OCI-LY3 (cell line): ENCODE measurements at regions not wholly inside any gene's neighbourhood (a gene's known extent, or its start where the extent isn't known, plus 50 kb on each side); places are given as distances from the start of the nearest gene placed in this dataset.
A peak's percentile ranks its signal among the peaks of the same experiment; 100 is the strongest.

Experiments used
- H2AFZ ChIP-seq: fragments of 200-600, 300-600 bp; shearing (Covaris generic); 2 replicates; pipeline ENCODE4 v1.6.0; 2014; ENCODE audit warnings: antibody characterized with exemption, low read depth, low read length
- H3K27ac ChIP-seq: fragments of 200-600, 300-600 bp; sonication (generic); 2 replicates; pipeline ENCODE4 v1.5.1; 2014; ENCODE audit warnings: mild to moderate bottlenecking, low read length, moderate library complexity, mixed read lengths
- H3K27me3 ChIP-seq: fragments of 200-600, 300-600 bp; sonication (generic); 2 replicates; pipeline ENCODE4 v1.6.1; 2014; ENCODE audit warnings: low read depth, low read length, mixed read lengths
- H3K36me3 ChIP-seq: fragments of 200-600, 300-600 bp; sonication (generic); replicated peaks from 2 replicates; pipeline ENCODE3; 2014; ENCODE audit warnings: low read depth, low read length, mixed read lengths
- H3K4me1 ChIP-seq: fragments of 300-600, 200-600 bp; sonication (generic); 2 replicates; pipeline ENCODE4 v1.6.1; 2014; ENCODE audit warnings: low read length, mixed read lengths
- H3K4me2 ChIP-seq: fragments of 200-600, 300-600 bp; sonication (generic); 2 replicates; pipeline ENCODE4 v1.6.1; 2014; ENCODE audit warnings: low read length, mixed read lengths
- H3K4me3 ChIP-seq: fragments of 300-600, 200-600 bp; sonication (generic); 2 replicates; pipeline ENCODE4 v1.5.1; 2014; ENCODE audit warnings: antibody characterized with exemption, mild to moderate bottlenecking, low read length, moderate library complexity
- H3K79me2 ChIP-seq: fragments of 300-600, 200-600 bp; shearing (Covaris generic); 2 replicates; pipeline ENCODE4 v1.6.1; 2014; ENCODE audit warnings: mild to moderate bottlenecking, low read length, mixed read lengths
- H3K9ac ChIP-seq: fragments of 300-600, 200-600 bp; shearing (Covaris generic); 2 replicates; pipeline ENCODE4 v1.6.0; 2014; ENCODE audit warnings: mild to moderate bottlenecking, low read length, moderate library complexity
- H3K9me3 ChIP-seq: fragments of 200-600, 300-600 bp; shearing (Covaris generic); 2 replicates; pipeline ENCODE4 v1.6.1; 2014; ENCODE audit warnings: low read length, mixed read lengths; ENCODE audit not compliant: insufficient read depth
- H4K20me1 ChIP-seq: fragments of 200-600, 300-600 bp; sonication (generic); 2 replicates; pipeline ENCODE4 v1.6.1; 2016; ENCODE audit warnings: low read length, mixed read lengths; ENCODE audit not compliant: insufficient read depth
- CTCF ChIP-seq: fragments of 200-600, 300-600 bp; sonication (generic); IDR thresholded peaks from 2 replicates; pipeline ENCODE4 v1.5.1; 2014; ENCODE audit warnings: antibody characterized with exemption, low read length, low read depth
- EZH2phosphoT487 ChIP-seq: fragments of 200-600 bp; shearing (Covaris generic); IDR thresholded peaks from 2 replicates; pipeline ENCODE4 v1.6.1; 2018; ENCODE audit warnings: antibody characterized with exemption, mixed run types, low read depth

- 0 out of 2 replicates have a peak overlapping the region, but pooled peaks have one; percentile 16 for H2AFZ ChIP-seq
- H3K9ac ChIP-seq = no peak overlapping the region
- H3K27me3 ChIP-seq = no peaks in the 10 kb centered on the region
- H3K4me1 ChIP-seq = peaks cover 7% of the 10 kb centered on the region; the same call in 1 of the 2 replicates
- H3K36me3 ChIP-seq = no peaks in the 10 kb centered on the region
- no peak overlapping the region for H3K4me3 ChIP-seq
- H3K9me3 ChIP-seq = no peaks in the 10 kb centered on the region; the same call in 1 of the 2 replicates
- TF ChIP-seq CTCF (no peak), EZH2phosphoT487 (no peak)
- no peak overlapping the region for H3K27ac ChIP-seq
- H3K79me2 ChIP-seq = no peaks in the 10 kb centered on the region
- H4K20me1 ChIP-seq = no peaks in the 10 kb centered on the region
- H3K4me2 ChIP-seq = no peak overlapping the region
These were observed 138.1 kb upstream of the ADAMTS5 start for GRCh38 chr21:27104846-27105431.

- H3K27me3 ChIP-seq = no peaks in the 10 kb centered on the region
- no peaks in the 10 kb centered on the region for H3K79me2 ChIP-seq
- H3K9me3 ChIP-seq = no peaks in the 10 kb centered on the region; the same call in 1 of the 2 replicates
- no peaks in the 10 kb centered on the region for H3K36me3 ChIP-seq
- H4K20me1 ChIP-seq = no peaks in the 10 kb centered on the region
- H3K4me1 ChIP-seq = peaks cover 7% of the 10 kb centered on the region; the same call in 1 of the 2 replicates
- no peak overlapping the region for H3K27ac ChIP-seq
- H3K4me3 ChIP-seq = no peak overlapping the region
- H2AFZ ChIP-seq = no peak overlapping the region
- TF ChIP-seq EZH2phosphoT487 = no peak
- TF ChIP-seq CTCF = no peak
- no peak overlapping the region for H3K4me2 ChIP-seq
- H3K9ac ChIP-seq = no peak overlapping the region
These were observed 136.9 kb upstream of the ADAMTS5 start for GRCh38 chr21:27103768-27104167.

GRCh38 chr21:27101523-27101922, 134.6 kb upstream of the ADAMTS5 start:
- no peak overlapping the region for H3K4me3 ChIP-seq
- TF ChIP-seq EZH2phosphoT487 (no peak), CTCF (no peak)
- no peaks in the 10 kb centered on the region for H3K79me2 ChIP-seq
- H2AFZ ChIP-seq = no peak overlapping the region
- H3K9ac ChIP-seq = no peak overlapping the region
- no peaks in the 10 kb centered on the region for H3K27me3 ChIP-seq
- no peak overlapping the region for H3K4me2 ChIP-seq
- no peaks in the 10 kb centered on the region for H3K4me1 ChIP-seq
- no peaks in the 10 kb centered on the region for H3K36me3 ChIP-seq
- H3K9me3 ChIP-seq = no peaks in the 10 kb centered on the region; the same call in 1 of the 2 replicates
- no peak overlapping the region for H3K27ac ChIP-seq
- H4K20me1 ChIP-seq = no peaks in the 10 kb centered on the region

GRCh38 chr21:27094184-27094948, 127.5 kb upstream of the ADAMTS5 start:
- Histone ChIP-seq H3K27me3 (no peaks in the 10 kb centered on the region), H4K20me1 (no peaks in the 10 kb centered on the region), H3K9ac (no peak overlapping the region), H3K79me2 (no peaks in the 10 kb centered on the region), H3K4me3 (no peak overlapping the region), H3K4me2 (no peak overlapping the region), H3K36me3 (no peaks in the 10 kb centered on the region), H2AFZ (no peak overlapping the region), H3K9me3 (no peaks in the 10 kb centered on the region), H3K4me1 (no peaks in the 10 kb centered on the region), H3K27ac (no peak overlapping the region)
- no peak for TF ChIP-seq EZH2phosphoT487
- TF ChIP-seq CTCF = no peak
